ENCODE measurements at regions not wholly inside any gene's neighbourhood (a gene's known extent, or its start where the extent isn't known, plus 50 kb on each side); places are given as distances from the start of the nearest gene placed in this dataset.

- H3K4me3 ChIP-seq (ENCODE audit: low read length), result no peak overlapping the region
- H3K4me3 Mint-ChIP-seq, result no peak overlapping the region
- no peak for DNase-seq
- 87 to 89% methylated on average over 2 of the region's 2 CpGs for WGBS, 2 experiments (ENCODE audit: insufficient coverage in 1 of 2, insufficient read length in 1 of 2)
- H3K36me3 Mint-ChIP-seq (ENCODE audit: low read depth), result no peaks in the 10 kb centered on the region
- H3K27ac ChIP-seq (ENCODE audit: low read depth, low read length), result no peak overlapping the region
- H3K36me3 ChIP-seq (ENCODE audit: control insufficient read depth, insufficient read depth, low read length), result no peaks in the 10 kb centered on the region
- no peak for TF ChIP-seq CTCF (conservative IDR thresholded peaks at IDR 0.05)
- H3K4me1 ChIP-seq (ENCODE audit: control insufficient read depth, insufficient read depth, low read length), result no peaks in the 10 kb centered on the region
- H3K27me3 Mint-ChIP-seq (ENCODE audit: insufficient read depth), result no peaks in the 10 kb centered on the region
- peaks cover 4% of the 10 kb centered on the region for H3K4me1 Mint-ChIP-seq
- H3K9ac ChIP-seq (ENCODE audit: extremely low read depth, low read length, poor library complexity, severe bottlenecking), result no peak overlapping the region
- H3K9me3 Mint-ChIP-seq, result no peaks in the 10 kb centered on the region
- no peaks in the 10 kb centered on the region for H3K9me3 ChIP-seq (ENCODE audit: control insufficient read depth, low read length)
- H3K27me3 ChIP-seq (ENCODE audit: control insufficient read depth, insufficient read depth, low read length, poor library complexity, severe bottlenecking), result no peaks in the 10 kb centered on the region
- H3K27ac Mint-ChIP-seq, result no peak overlapping the region
Observed at GRCh38 chr15:46410705-46411104, 775.9 kb downstream of the SQOR start.

- no peak overlapping the region for H3K27ac Mint-ChIP-seq
- Histone ChIP-seq H3K9me3 (ENCODE audit: control insufficient read depth, low read length) (no peaks in the 10 kb centered on the region), H3K27ac (ENCODE audit: low read depth, low read length) (no peak overlapping the region), H3K9ac (ENCODE audit: extremely low read depth, low read length, poor library complexity, severe bottlenecking) (no peak overlapping the region), H3K4me1 (ENCODE audit: control insufficient read depth, insufficient read depth, low read length) (no peaks in the 10 kb centered on the region), H3K36me3 (ENCODE audit: control insufficient read depth, insufficient read depth, low read length) (no peaks in the 10 kb centered on the region), H3K27me3 (ENCODE audit: control insufficient read depth, insufficient read depth, low read length, poor library complexity, severe bottlenecking) (no peaks in the 10 kb centered on the region), H3K4me3 (ENCODE audit: low read length) (no peak overlapping the region)
- WGBS, 2 experiments (ENCODE audit: insufficient coverage in 1 of 2, insufficient read length in 1 of 2), result 91 to 100% methylated on average over 2 of the region's 2 CpGs
- H3K9me3 Mint-ChIP-seq, result no peaks in the 10 kb centered on the region
- H3K4me3 Mint-ChIP-seq, result no peak overlapping the region
- H3K27me3 Mint-ChIP-seq (ENCODE audit: insufficient read depth), result no peaks in the 10 kb centered on the region
- H3K36me3 Mint-ChIP-seq (ENCODE audit: low read depth), result no peaks in the 10 kb centered on the region
- no peak for DNase-seq
- TF ChIP-seq CTCF (conservative IDR thresholded peaks at IDR 0.05), result no peak
- H3K4me1 Mint-ChIP-seq, result peaks cover 2% of the 10 kb centered on the region
Observed at GRCh38 chr15:46411900-46412299, 777.1 kb downstream of the SQOR start.

- Mint-ChIP-seq H3K4me3 (no peak overlapping the region), H3K27ac (no peak overlapping the region), H3K9me3 (no peaks in the 10 kb centered on the region), H3K36me3 (ENCODE audit: low read depth) (no peaks in the 10 kb centered on the region), H3K27me3 (ENCODE audit: insufficient read depth) (no peaks in the 10 kb centered on the region), H3K4me1 (peaks cover 2% of the 10 kb centered on the region)
- H3K4me3 ChIP-seq (ENCODE audit: low read length), result no peak overlapping the region
- H3K27me3 ChIP-seq (ENCODE audit: control insufficient read depth, insufficient read depth, low read length, poor library complexity, severe bottlenecking), result no peaks in the 10 kb centered on the region
- no peaks in the 10 kb centered on the region for H3K36me3 ChIP-seq (ENCODE audit: control insufficient read depth, insufficient read depth, low read length)
- no peak overlapping the region for H3K9ac ChIP-seq (ENCODE audit: extremely low read depth, low read length, poor library complexity, severe bottlenecking)
- H3K9me3 ChIP-seq (ENCODE audit: control insufficient read depth, low read length), result no peaks in the 10 kb centered on the region
- no peak for DNase-seq
- H3K4me1 ChIP-seq (ENCODE audit: control insufficient read depth, insufficient read depth, low read length), result no peaks in the 10 kb centered on the region
- 100% methylated on average over 1 of the region's 1 CpG; no CpG with 5 or more reads in 1 of the 2 experiments for WGBS, 2 experiments (ENCODE audit: insufficient coverage in 1 of 2, insufficient read length in 1 of 2)
- TF ChIP-seq CTCF (conservative IDR thresholded peaks at IDR 0.05), result no peak
- H3K27ac ChIP-seq (ENCODE audit: low read depth, low read length), result no peak overlapping the region
Observed at GRCh38 chr15:46413799-46414198, 779.0 kb downstream of the SQOR start.
